Chondrocyte (in vitro differentiated cells): ENCODE measurements at regions not wholly inside any gene's neighbourhood (a gene's known extent, or its start where the extent isn't known, plus 50 kb on each side); places are given as distances from the start of the nearest gene placed in this dataset.

Experiments used
- DNase-seq: peaks from one replicate; pipeline ENCODE4 v3.0.0; 2021; ENCODE audit warnings: mixed read lengths, low spot score
- H3K27ac Mint-ChIP-seq: one replicate; pipeline ENCODE4 v1.8.0; 2021; ENCODE audit warnings: mild to moderate bottlenecking, moderate library complexity, mixed read lengths; ENCODE audit not compliant: unreplicated experiment
- H3K27me3 Mint-ChIP-seq: 2 replicates; pipeline ENCODE4 v1.8.0; 2021; ENCODE audit warnings: low read depth, mixed read lengths
- H3K36me3 Mint-ChIP-seq: 2 replicates; pipeline ENCODE4 v1.8.0; 2021; ENCODE audit warnings: low read depth, mixed read lengths
- H3K4me1 Mint-ChIP-seq: 2 replicates; pipeline ENCODE4 v1.8.0; 2021; ENCODE audit warnings: low read depth, mild to moderate bottlenecking, mixed read lengths
- H3K4me3 Mint-ChIP-seq: one replicate; pipeline ENCODE4 v1.8.0; 2021; ENCODE audit warnings: mild to moderate bottlenecking, moderate library complexity, mixed read lengths; ENCODE audit not compliant: unreplicated experiment
- H3K9me3 Mint-ChIP-seq: 2 replicates; pipeline ENCODE4 v1.8.0; 2021; ENCODE audit warnings: low read depth, mixed read lengths
- TF ChIP-seq, protein P1 (sequence below): fragments of 200-600 bp; sonication (generic); IDR thresholded peaks from 2 replicates; pipeline ENCODE4 v1.5.0; 2021; ENCODE audit warnings: antibody characterized with exemption, mild to moderate bottlenecking, moderate library complexity

DNA sequence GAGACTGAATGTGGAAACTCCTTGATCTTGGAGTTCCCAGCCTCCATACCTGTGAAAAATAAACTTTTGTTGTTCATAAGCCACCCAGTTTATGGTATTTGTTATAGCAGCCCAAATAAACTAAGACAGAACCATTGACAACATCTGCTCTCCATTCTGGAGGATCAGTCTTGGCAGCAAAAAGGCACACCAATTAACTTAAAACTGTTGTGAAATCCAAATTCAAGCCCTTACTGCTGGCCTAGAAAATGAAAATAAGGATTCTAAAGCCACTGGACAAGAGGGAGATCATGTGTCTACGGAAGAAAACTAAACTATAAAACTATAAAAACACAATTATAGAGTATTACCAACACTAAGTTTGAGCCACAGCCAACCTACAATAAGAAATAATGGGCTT is 172.1 kb upstream of the RNPC3 start:
- Mint-ChIP-seq H3K4me3 (no peak overlapping the region), H3K9me3 (peaks cover 11% of the 10 kb centered on the region), H3K27me3 (no peaks in the 10 kb centered on the region), H3K36me3 (no peaks in the 10 kb centered on the region), H3K27ac (no peak overlapping the region), H3K4me1 (no peaks in the 10 kb centered on the region)
- DNase-seq, result no peak
- TF ChIP-seq, protein P1, sequence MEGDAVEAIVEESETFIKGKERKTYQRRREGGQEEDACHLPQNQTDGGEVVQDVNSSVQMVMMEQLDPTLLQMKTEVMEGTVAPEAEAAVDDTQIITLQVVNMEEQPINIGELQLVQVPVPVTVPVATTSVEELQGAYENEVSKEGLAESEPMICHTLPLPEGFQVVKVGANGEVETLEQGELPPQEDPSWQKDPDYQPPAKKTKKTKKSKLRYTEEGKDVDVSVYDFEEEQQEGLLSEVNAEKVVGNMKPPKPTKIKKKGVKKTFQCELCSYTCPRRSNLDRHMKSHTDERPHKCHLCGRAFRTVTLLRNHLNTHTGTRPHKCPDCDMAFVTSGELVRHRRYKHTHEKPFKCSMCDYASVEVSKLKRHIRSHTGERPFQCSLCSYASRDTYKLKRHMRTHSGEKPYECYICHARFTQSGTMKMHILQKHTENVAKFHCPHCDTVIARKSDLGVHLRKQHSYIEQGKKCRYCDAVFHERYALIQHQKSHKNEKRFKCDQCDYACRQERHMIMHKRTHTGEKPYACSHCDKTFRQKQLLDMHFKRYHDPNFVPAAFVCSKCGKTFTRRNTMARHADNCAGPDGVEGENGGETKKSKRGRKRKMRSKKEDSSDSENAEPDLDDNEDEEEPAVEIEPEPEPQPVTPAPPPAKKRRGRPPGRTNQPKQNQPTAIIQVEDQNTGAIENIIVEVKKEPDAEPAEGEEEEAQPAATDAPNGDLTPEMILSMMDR, result no peak

DNA sequence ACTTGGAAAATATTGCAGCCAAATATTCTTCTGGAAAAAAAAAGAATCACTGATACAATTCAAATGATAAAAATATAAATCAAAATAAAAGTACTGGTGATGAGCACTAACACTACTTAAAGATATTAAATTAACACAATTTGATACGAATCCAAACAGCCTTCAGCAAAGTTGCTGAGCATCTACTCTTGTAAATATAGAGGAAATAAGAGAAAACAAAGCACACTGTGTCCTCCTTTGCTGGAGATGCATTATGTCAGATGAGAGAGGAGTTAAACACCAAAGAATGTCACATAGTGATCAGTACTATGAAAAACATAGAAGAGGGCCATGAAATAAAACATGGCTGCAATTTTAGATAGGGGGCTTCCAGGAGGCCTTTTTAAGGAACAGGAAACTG is 177.4 kb upstream of the RNPC3 start:
- Mint-ChIP-seq H3K27me3 (no peaks in the 10 kb centered on the region), H3K36me3 (no peaks in the 10 kb centered on the region), H3K27ac (no peak overlapping the region), H3K4me3 (no peak overlapping the region), H3K4me1 (peaks cover 10% of the 10 kb centered on the region), H3K9me3 (no peaks in the 10 kb centered on the region)
- DNase-seq, result no peak
- TF ChIP-seq, protein P1, result no peak

DNA sequence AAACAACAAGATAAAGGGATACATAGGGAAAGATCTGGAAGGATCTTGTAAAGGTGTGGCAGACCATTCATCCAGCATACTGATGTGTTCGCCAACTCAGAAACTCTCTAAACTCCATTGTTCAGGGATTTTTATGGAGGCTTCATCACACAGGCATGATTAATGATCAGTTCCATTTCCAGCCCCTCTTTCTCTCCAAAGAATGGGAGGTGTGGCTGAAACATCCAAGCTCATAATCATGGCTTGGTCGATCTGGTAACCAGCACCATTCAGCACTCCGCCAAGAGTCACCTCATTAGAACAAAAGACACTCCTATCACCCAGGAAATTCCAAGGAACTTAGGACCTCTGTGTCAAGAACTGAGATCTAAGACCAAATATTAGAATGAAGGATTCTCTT is 180.6 kb upstream of the RNPC3 start:
- Mint-ChIP-seq H3K27me3 (no peaks in the 10 kb centered on the region), H3K4me1 (peaks cover 31% of the 10 kb centered on the region)

DNA sequence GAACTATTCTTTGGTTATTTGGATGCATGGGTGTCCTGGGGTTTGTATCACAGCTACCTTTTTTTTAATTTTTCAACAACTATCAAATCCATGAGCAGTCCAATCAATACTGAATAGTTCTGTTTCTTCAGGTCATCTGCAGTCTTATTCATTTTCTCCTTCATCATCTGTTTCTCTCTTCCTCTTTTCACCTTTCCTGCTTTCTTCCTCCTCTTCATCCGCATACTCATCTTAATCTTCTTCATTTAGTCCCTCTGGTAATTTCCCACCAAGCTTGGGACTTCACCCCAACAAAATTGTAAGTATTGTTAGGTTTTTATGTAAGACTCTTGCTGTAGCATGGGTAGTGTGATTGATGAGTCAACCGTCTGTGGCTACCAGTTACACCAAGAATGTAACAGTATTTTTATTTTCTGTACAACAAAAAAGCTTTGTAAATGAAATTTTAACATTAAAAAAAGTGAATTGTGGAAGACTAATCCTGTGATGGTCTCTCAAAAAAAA is 184.1 kb upstream of the RNPC3 start:
- DNase-seq, result no peak
- Mint-ChIP-seq H3K4me1 (peaks cover 34% of the 10 kb centered on the region), H3K9me3 (no peaks in the 10 kb centered on the region), H3K27me3 (no peaks in the 10 kb centered on the region), H3K36me3 (no peaks in the 10 kb centered on the region), H3K27ac (peak overlapping the region; percentile 28), H3K4me3 (no peak overlapping the region)
- TF ChIP-seq, protein P1, result no peak

More for the DNA sequence above, 180.6 kb upstream of the RNPC3 start:
- Mint-ChIP-seq H3K36me3 (no peaks in the 10 kb centered on the region), H3K27ac (no peak overlapping the region), H3K4me3 (no peak overlapping the region), H3K9me3 (no peaks in the 10 kb centered on the region)
- DNase-seq, result no peak
- TF ChIP-seq, protein P1, result no peak

DNA sequence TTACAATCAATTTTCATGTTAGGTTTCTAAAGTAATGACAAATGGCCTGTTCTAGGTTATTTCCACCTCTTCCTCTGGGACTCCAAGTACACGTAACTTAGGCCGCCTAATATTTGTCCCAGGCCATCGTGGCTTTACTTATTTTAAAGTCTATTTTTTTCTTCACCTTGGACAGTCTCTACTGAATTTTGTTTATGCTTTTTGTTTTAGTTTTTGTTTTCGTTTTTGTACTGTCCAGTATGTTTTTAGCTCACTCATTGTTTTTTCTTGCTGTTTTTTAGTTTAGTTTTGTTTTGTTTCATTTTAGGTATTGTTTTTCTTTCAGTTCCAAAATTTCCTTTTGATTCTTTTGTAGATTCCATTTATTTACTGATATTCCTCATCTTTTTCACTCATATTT is 187.7 kb upstream of the RNPC3 start:
- Mint-ChIP-seq H3K36me3 (no peaks in the 10 kb centered on the region), H3K27ac (no peak overlapping the region), H3K27me3 (no peaks in the 10 kb centered on the region), H3K4me3 (no peak overlapping the region), H3K4me1 (peaks cover 42% of the 10 kb centered on the region), H3K9me3 (no peaks in the 10 kb centered on the region)
- no peak for DNase-seq
- TF ChIP-seq, protein P1, result no peak
